Stimulated activated naive CD8-positive, alpha-beta T cell treated with anti-CD3 and anti-CD28 coated beads, Interleukin-15, amount 100 ng/mL, for 72 hours (primary cell): ENCODE measurements at regions not wholly inside any gene's neighbourhood (a gene's known extent, or its start where the extent isn't known, plus 50 kb on each side); places are given as distances from the start of the nearest gene placed in this dataset.

Source experiments
- ATAC-seq: fragments of 150-1000 bp; cut with Tn5 transposase; 2 replicates; pipeline ENCODE4 v1.10.0; 2021; ENCODE audit warnings: mild to moderate bottlenecking, moderate library complexity
- DNase-seq, 2 donors: peaks; one replicate each; pipeline ENCODE4 v3.0.0; 2021 to 2022
- H3K27ac Mint-ChIP-seq, 2 donors: one replicate each; pipeline ENCODE4 v1.8.0; 2022; ENCODE audit warnings: mild to moderate bottlenecking in 2 of 2, mixed read lengths in 2 of 2, moderate library complexity in 2 of 2
- H3K27me3 Mint-ChIP-seq: one replicate; pipeline ENCODE4 v1.8.0; 2022; ENCODE audit warnings: mixed read lengths
- H3K4me1 Mint-ChIP-seq: one replicate; pipeline ENCODE4 v1.8.0; 2022; ENCODE audit warnings: mild to moderate bottlenecking, mixed read lengths
- H3K4me3 Mint-ChIP-seq, 2 donors: one replicate each; pipeline ENCODE4 v1.8.0; 2022; ENCODE audit warnings: mild to moderate bottlenecking in 2 of 2, mixed read lengths in 2 of 2, moderate library complexity in 1 of 2
- H3K9me3 Mint-ChIP-seq, 2 donors: one replicate each; pipeline ENCODE4 v1.8.0; 2022; ENCODE audit warnings: mixed read lengths in 2 of 2

- DNase-seq (no peak), ATAC-seq (no peak)
- no peak overlapping the region for H3K27ac Mint-ChIP-seq
- no peaks in the 10 kb centered on the region for H3K27me3 Mint-ChIP-seq
- H3K4me1 Mint-ChIP-seq = peaks cover 14% of the 10 kb centered on the region
- no peak overlapping the region for H3K4me3 Mint-ChIP-seq
- peaks cover 0 to 12% of the 10 kb centered on the region in 2 donors for H3K9me3 Mint-ChIP-seq
These were observed 151.3 kb upstream of the MAP3K1 start for GRCh38 chr5:56664025-56664424.

DNA sequence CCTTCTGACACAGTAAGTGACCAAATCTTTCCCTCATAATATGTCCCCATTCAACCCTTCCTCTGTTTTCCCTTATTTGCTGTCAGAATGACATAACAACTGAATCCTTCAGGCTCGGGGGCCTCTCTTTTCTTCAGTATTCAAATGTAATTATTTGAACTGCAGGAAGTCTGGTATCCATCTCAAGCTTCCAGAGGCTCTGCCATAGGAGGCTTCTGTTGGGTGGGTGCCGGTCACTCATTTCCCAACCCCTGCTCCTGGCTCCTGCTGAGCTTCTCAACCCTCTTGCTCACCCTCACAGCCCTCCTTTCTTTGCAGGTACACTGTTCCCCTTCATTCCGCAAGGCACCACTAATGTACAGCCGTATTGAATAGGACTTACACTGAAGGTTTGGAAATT, 151.8 kb upstream of the MAP3K1 start:
- no peak for ATAC-seq
- peaks cover 0 to 12% of the 10 kb centered on the region in 2 donors for H3K9me3 Mint-ChIP-seq
- DNase-seq = no peak
- no peak overlapping the region for H3K27ac Mint-ChIP-seq
- H3K4me1 Mint-ChIP-seq = peaks cover 18% of the 10 kb centered on the region
- H3K4me3 Mint-ChIP-seq = no peak overlapping the region
- no peaks in the 10 kb centered on the region for H3K27me3 Mint-ChIP-seq

DNA sequence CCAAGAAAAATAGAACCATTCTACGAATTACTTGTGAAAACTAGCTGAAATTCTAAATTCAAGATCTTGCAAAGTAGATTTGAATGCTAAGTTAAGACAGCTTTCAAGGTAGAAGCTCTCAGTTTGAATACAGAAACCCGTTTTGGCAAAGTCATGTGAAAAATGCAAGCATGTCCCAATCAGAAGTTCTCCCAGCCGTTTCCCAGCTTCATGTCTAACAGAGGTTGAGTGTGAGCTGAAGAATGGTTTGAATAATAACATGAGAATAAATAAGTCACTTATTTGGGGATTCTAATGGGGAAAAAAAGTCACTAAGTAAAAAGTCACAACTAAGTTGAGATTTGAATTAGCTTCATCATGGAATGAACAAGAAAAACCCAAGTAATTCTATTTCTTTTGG, 152.5 kb upstream of the MAP3K1 start:
- Mint-ChIP-seq H3K27ac (no peak overlapping the region), H3K4me3 (no peak overlapping the region), H3K4me1 (peaks cover 18% of the 10 kb centered on the region), H3K9me3 (peaks cover 0 to 12% of the 10 kb centered on the region in 2 donors), H3K27me3 (no peaks in the 10 kb centered on the region)
- ATAC-seq (no peak), DNase-seq (no peak)

GRCh38 chr5:56659971-56660370, 155.4 kb upstream of the MAP3K1 start:
- DNase-seq (no peak), ATAC-seq (no peak)
- peaks cover 13% of the 10 kb centered on the region for H3K4me1 Mint-ChIP-seq
- peaks cover 0 to 4% of the 10 kb centered on the region in 2 donors for H3K9me3 Mint-ChIP-seq
- H3K27ac Mint-ChIP-seq = no peak overlapping the region
- H3K27me3 Mint-ChIP-seq = no peaks in the 10 kb centered on the region
- H3K4me3 Mint-ChIP-seq = no peak overlapping the region

DNA sequence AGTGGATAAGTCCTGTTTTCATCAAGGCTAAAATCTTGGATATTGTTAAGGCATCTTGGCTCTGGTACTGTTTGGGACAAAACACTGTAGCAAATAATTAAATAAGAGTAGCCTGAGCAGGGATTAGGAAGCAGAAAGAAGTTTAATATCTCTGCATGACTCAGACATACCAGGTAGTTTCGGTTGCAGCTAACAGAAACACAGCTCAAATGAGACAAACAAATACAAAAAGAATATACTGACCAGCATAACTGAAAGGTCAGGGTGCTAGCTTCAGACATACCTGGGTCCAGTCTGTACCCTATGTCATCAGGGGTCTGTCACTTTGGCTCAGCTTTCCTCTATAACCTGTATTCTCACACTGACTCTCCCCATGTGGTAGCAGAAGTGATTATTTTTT, 156.4 kb upstream of the MAP3K1 start:
- no peak for DNase-seq
- Mint-ChIP-seq H3K27me3 (no peaks in the 10 kb centered on the region), H3K9me3 (no peaks in the 10 kb centered on the region), H3K27ac (no peak overlapping the region), H3K4me1 (peaks cover 13% of the 10 kb centered on the region), H3K4me3 (no peak overlapping the region)
- no peak for ATAC-seq

DNA sequence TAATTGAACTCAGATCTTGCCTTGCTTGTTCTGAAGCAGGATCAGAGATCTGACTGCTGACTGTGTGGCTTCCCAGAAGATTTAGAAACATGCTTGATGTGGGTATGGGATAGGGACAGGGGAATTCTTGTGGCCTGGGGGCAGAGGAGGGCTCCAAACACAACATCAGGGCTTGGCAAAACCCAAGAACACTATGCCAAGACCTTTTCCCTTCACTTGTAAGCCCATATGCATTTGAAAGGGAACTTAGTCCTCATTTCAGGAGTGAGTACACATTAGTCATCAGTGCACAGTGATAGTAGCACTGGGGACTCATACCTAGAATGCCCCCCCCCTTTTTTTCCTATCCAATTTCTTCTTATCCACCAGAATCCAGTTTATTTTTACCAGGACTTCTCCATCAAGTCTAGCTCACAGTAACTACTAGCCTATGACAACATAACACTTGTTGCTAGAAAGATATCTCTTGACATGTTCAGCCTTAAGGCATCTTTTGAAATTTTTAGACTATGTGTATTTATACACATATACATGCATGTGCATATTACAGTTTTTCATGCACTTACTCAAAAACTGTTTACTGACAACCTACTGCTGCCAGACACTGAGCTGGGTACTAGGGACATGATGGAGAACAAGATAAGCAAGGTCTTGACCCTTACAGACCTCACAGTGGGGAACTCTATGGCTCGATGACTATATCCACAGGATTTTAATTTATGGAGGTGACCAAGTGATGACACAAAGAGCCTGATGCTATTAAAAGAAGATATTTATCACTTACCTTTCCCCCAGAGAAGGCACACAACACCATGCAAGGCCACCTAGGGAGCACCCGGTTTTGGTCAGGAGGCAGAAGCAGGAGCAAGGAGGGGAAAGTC, 158.3 kb upstream of the MAP3K1 start:
- ATAC-seq (peak; percentile 60), DNase-seq (no peak)
- Mint-ChIP-seq H3K4me3 (no peak overlapping the region), H3K4me1 (peaks cover 13% of the 10 kb centered on the region), H3K27me3 (no peaks in the 10 kb centered on the region), H3K27ac (no peak overlapping the region), H3K9me3 (no peaks in the 10 kb centered on the region)

DNA sequence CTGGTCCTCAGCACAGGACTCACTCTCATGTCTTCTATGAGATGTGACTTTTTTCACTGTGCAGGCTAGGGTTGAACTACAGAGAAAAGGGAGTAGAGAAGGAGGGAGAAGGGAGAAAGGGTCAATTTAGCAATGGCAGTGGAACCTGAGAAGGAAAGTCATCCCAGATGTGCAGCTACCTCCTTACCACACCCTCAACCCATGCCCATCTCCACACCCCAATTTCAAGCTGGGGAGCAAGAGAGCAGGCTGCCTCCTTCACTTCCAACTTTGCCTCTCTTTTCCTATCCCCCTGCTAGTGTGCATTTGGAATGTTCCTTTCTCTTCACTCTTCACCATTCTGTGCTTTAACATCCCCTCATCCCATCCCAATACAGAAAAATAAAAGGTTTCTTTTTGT, 163.5 kb upstream of the MAP3K1 start:
- ATAC-seq = no peak
- Mint-ChIP-seq H3K4me1 (no peaks in the 10 kb centered on the region), H3K27ac (no peak overlapping the region), H3K27me3 (no peaks in the 10 kb centered on the region), H3K9me3 (no peaks in the 10 kb centered on the region), H3K4me3 (no peak overlapping the region)
- DNase-seq = no peak

- Mint-ChIP-seq H3K4me1 (no peaks in the 10 kb centered on the region), H3K27ac (no peak overlapping the region), H3K4me3 (no peak overlapping the region), H3K9me3 (no peaks in the 10 kb centered on the region), H3K27me3 (no peaks in the 10 kb centered on the region)
- DNase-seq = no peak
- ATAC-seq = no peak
These were observed 165.0 kb upstream of the MAP3K1 start for GRCh38 chr5:56650386-56650785.

- ATAC-seq = no peak
- Mint-ChIP-seq H3K4me1 (no peaks in the 10 kb centered on the region), H3K9me3 (no peaks in the 10 kb centered on the region), H3K27me3 (no peaks in the 10 kb centered on the region), H3K27ac (no peak overlapping the region), H3K4me3 (no peak overlapping the region)
- no peak for DNase-seq
These were observed 165.8 kb upstream of the MAP3K1 start for GRCh38 chr5:56649569-56649968.

GRCh38 chr5:56648460-56649034, 166.8 kb upstream of the MAP3K1 start:
- no peaks in the 10 kb centered on the region for H3K27me3 Mint-ChIP-seq
- DNase-seq (no peak), ATAC-seq (no peak)
- H3K4me1 Mint-ChIP-seq = no peaks in the 10 kb centered on the region
- no peak overlapping the region for H3K4me3 Mint-ChIP-seq
- H3K9me3 Mint-ChIP-seq = no peaks in the 10 kb centered on the region
- no peak overlapping the region for H3K27ac Mint-ChIP-seq

GRCh38 chr5:56647099-56647850, 168.1 kb upstream of the MAP3K1 start:
- ATAC-seq (no peak), DNase-seq (no peak)
- no peaks in the 10 kb centered on the region for H3K4me1 Mint-ChIP-seq
- peak overlapping the region in 1 of 2 donors; percentile 4 for H3K27ac Mint-ChIP-seq
- no peak overlapping the region for H3K4me3 Mint-ChIP-seq
- H3K27me3 Mint-ChIP-seq = no peaks in the 10 kb centered on the region
- H3K9me3 Mint-ChIP-seq = no peaks in the 10 kb centered on the region

DNA sequence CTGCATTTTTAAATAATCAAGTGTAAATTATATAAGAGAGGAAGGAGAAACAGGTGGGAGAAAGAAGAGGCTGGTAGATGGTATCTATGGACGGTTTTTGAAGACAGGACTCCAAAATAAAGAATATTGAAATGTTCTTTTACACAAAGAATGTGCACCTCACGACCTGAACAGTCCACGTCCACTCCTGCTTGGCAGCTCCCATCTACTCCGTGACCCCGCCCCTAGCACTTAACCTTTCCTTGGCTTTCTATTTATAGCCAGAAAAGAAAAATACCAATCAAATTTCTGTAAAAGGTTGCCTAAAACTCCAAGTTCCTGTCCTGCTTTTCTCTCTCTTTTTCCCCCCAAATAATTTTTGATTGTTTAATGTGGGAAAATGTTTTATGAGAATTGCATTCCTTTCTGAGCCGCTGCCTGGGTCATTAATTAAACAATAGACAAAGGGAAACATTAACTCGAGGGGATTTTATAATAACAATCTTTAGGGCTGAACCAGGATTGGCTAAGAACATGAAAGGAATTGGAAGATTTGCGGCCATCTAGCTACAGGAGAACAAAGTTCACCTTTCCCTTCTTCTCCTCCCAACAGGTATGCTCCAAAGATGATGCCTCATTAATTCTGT, 173.6 kb upstream of the MAP3K1 start:
- ATAC-seq (no peak), DNase-seq (no peak)
- H3K27ac Mint-ChIP-seq = no peak overlapping the region
- H3K4me3 Mint-ChIP-seq = no peak overlapping the region
- H3K4me1 Mint-ChIP-seq = no peaks in the 10 kb centered on the region
- no peaks in the 10 kb centered on the region for H3K9me3 Mint-ChIP-seq
- H3K27me3 Mint-ChIP-seq = no peaks in the 10 kb centered on the region

DNA sequence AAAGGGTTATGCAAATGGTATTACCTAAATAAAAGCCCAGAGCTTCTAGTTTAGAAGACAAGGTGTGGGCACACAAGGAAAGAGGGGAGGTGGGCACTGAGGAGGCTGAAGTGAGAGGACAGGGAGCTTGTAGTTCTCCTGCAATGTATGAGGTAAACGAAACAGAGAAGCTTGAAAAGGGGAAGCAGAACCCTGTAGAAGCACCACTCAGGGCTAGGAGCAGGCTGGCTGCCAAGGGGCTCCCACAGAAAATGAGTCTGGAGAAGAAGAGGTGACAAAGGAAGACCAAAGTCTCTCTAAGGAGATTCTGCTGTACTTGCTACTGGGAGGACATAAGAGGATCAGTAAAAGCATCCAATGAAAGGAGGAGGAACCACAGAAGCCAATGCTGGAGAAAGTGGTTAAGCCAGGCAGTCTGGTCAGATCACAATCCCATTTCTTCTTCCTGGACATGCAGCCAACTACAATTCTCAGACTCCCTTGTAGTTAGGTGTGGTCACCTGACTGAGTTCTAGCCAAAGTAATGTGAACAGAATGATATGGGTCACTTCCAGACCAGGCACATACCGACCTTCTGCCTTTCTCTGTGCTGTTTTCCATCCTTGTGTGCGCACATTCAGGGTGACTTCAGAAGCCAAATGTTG, 174.5 kb upstream of the MAP3K1 start:
- ATAC-seq = no peak
- Mint-ChIP-seq H3K4me3 (no peak overlapping the region), H3K4me1 (no peaks in the 10 kb centered on the region), H3K9me3 (no peaks in the 10 kb centered on the region), H3K27me3 (no peaks in the 10 kb centered on the region), H3K27ac (peak overlapping the region in 1 of 2 donors; percentile 52)
- no peak for DNase-seq

- Mint-ChIP-seq H3K27me3 (no peaks in the 10 kb centered on the region), H3K27ac (no peak overlapping the region), H3K9me3 (no peaks in the 10 kb centered on the region), H3K4me1 (no peaks in the 10 kb centered on the region), H3K4me3 (no peak overlapping the region)
- DNase-seq (no peak), ATAC-seq (no peak)
These were observed 175.9 kb upstream of the MAP3K1 start for GRCh38 chr5:56639476-56639875.

- ATAC-seq (no peak), DNase-seq (no peak)
- Mint-ChIP-seq H3K9me3 (no peaks in the 10 kb centered on the region), H3K27ac (no peak overlapping the region), H3K4me1 (no peaks in the 10 kb centered on the region), H3K4me3 (no peak overlapping the region), H3K27me3 (no peaks in the 10 kb centered on the region)
These were observed 176.5 kb upstream of the MAP3K1 start for GRCh38 chr5:56638768-56639238.
